OCI-LY7 (cell line): ENCODE measurements at regions not wholly inside any gene's neighbourhood (a gene's known extent, or its start where the extent isn't known, plus 50 kb on each side); places are given as distances from the start of the nearest gene placed in this dataset.

Source experiments
- BruUV-seq: library from RNA; stranded (reverse); fragments of 400-500 nt; replicated peaks from 2 replicates; lab custom pipeline; 2021; lab: Mats Ljungman, UMichigan
- CTCF ChIA-PET: fragments of 300-600 bp; sonication (Branson Sonifier 250); formaldehyde crosslinking; loops from one replicate; lab custom pipeline; 2022; ENCODE audit warnings: antibody characterized with exemption; ENCODE audit not compliant: unreplicated experiment; lab: Charles Lee
- POLR2A ChIA-PET: fragments of 300-600 bp; sonication (Branson Sonifier 250); formaldehyde crosslinking; loops from one replicate; lab custom pipeline; 2022; ENCODE audit warnings: antibody characterized with exemption; lab: Charles Lee
- DNase-seq: peaks from one replicate; pipeline ENCODE4 v3.0.0-alpha.2; 2015; ENCODE audit warnings: low spot score
- H2AFZ ChIP-seq: fragments of 200-600 bp; sonication (generic), shearing (Covaris generic); 2 replicates; pipeline ENCODE4 v1.6.1; 2014; ENCODE audit warnings: mild to moderate bottlenecking, antibody characterized with exemption, low read length, moderate library complexity
- H3K27ac ChIP-seq: fragments of 200-600 bp; sonication (generic); 2 replicates; pipeline ENCODE4 v1.5.1; 2014; ENCODE audit warnings: mixed run types, low read depth, mild to moderate bottlenecking, moderate library complexity, low read length, inconsistent platforms; ENCODE audit not compliant: poor library complexity, severe bottlenecking
- H3K36me3 ChIP-seq: fragments of 200-600 bp; sonication (generic); 2 replicates; pipeline ENCODE4 v1.6.1; 2014; ENCODE audit warnings: mild to moderate bottlenecking, antibody characterized with exemption, low read length, moderate library complexity, mixed read lengths; ENCODE audit not compliant: insufficient read depth
- H3K4me1 ChIP-seq: fragments of 200-600 bp; sonication (generic); 2 replicates; pipeline ENCODE4 v1.5.1; 2014; ENCODE audit warnings: mild to moderate bottlenecking, low read length; ENCODE audit not compliant: insufficient read depth, poor library complexity, severe bottlenecking
- H3K4me2 ChIP-seq: fragments of 200-600 bp; sonication (generic); 2 replicates; pipeline ENCODE4 v1.6.1; 2014; ENCODE audit warnings: mild to moderate bottlenecking, low read length
- H3K4me3 ChIP-seq: fragments of 200-600 bp; sonication (generic); 2 replicates; pipeline ENCODE4 v1.5.1; 2014; ENCODE audit warnings: mild to moderate bottlenecking, low read depth, low read length; ENCODE audit not compliant: poor library complexity, severe bottlenecking
- H3K79me2 ChIP-seq: fragments of 200-600 bp; sonication (generic); 2 replicates; pipeline ENCODE4 v1.6.1; 2016; ENCODE audit warnings: low read depth, mild to moderate bottlenecking, low read length, moderate library complexity, mixed read lengths; ENCODE audit not compliant: insufficient read depth
- H3K9me2 ChIP-seq: fragments of 200-600 bp; sonication (generic); 2 replicates; pipeline ENCODE4 v1.6.1; 2016; ENCODE audit warnings: mild to moderate bottlenecking, low read length, mixed read lengths; ENCODE audit not compliant: insufficient read depth
- H3K9me3 ChIP-seq: fragments of 200-600 bp; sonication (generic); 2 replicates; pipeline ENCODE4 v1.6.1; 2014; ENCODE audit warnings: mild to moderate bottlenecking, mixed run types, low read length, mixed read lengths
- H4K20me1 ChIP-seq: fragments of 200-600 bp; sonication (generic); 2 replicates; pipeline ENCODE4 v1.6.1; 2014; ENCODE audit warnings: mild to moderate bottlenecking, antibody characterized with exemption, low read length, moderate library complexity, mixed read lengths; ENCODE audit not compliant: insufficient read depth
- CTCF ChIP-seq: fragments of 200-600 bp; sonication (generic); conservative IDR thresholded peaks from 2 replicates; pipeline ENCODE4 v1.5.1; 2014; ENCODE audit warnings: mild to moderate bottlenecking, antibody characterized with exemption, low read length, moderate library complexity, mixed read lengths
- EZH2phosphoT487 ChIP-seq: fragments of 200-600 bp; sonication (generic); IDR thresholded peaks from 2 replicates; pipeline ENCODE4 v1.6.1; 2018; ENCODE audit warnings: low read depth, borderline replicate concordance, mild to moderate bottlenecking, mixed run types, antibody characterized with exemption, low read length, moderate library complexity, mixed read lengths
- intact Hi-C: fragments of 100-400 bp; cut with micrococcal nuclease; formaldehyde crosslinking; loops from one replicate; pipeline ENCODE4 v1.10.0; 2022; ENCODE audit not compliant: unreplicated experiment

- POLR2A ChIA-PET, result no interaction called here
- intact Hi-C loops, result no loop called here
- Histone ChIP-seq H3K36me3 (no peaks in the 10 kb centered on the region), H3K79me2 (no peaks in the 10 kb centered on the region), H3K9me3 (no peaks in the 10 kb centered on the region), H3K4me2 (no peak overlapping the region), H3K27ac (no peak overlapping the region), H3K9me2 (no peaks in the 10 kb centered on the region), H4K20me1 (no peaks in the 10 kb centered on the region), H3K4me1 (no peaks in the 10 kb centered on the region), H2AFZ (no peak overlapping the region), H3K4me3 (no peak overlapping the region)
- no TSS peak for BruUV-seq
- CTCF ChIA-PET, result no interaction called here
- TF ChIP-seq EZH2phosphoT487 (no peak), CTCF (no peak)
- no peak for DNase-seq
Measured at GRCh38 chr6:78377056-78377455, 490.3 kb upstream of the IRAK1BP1 start.

GRCh38 chr6:78379982-78380381 is 487.4 kb upstream of the IRAK1BP1 start:
- H3K4me1 ChIP-seq, result no peaks in the 10 kb centered on the region
- H3K9me2 ChIP-seq, result no peaks in the 10 kb centered on the region
- ChIA-PET CTCF (no interaction called here), POLR2A (no interaction called here)
- H4K20me1 ChIP-seq, result no peaks in the 10 kb centered on the region
- H3K79me2 ChIP-seq, result no peaks in the 10 kb centered on the region
- no peak overlapping the region for H3K27ac ChIP-seq
- no peak overlapping the region for H3K4me3 ChIP-seq
- DNase-seq, result no peak
- H3K9me3 ChIP-seq, result no peaks in the 10 kb centered on the region
- H3K36me3 ChIP-seq, result no peaks in the 10 kb centered on the region
- TF ChIP-seq CTCF (no peak), EZH2phosphoT487 (no peak)
- intact Hi-C loops, result no loop called here
- H3K4me2 ChIP-seq, result no peak overlapping the region
- BruUV-seq, result no TSS peak
- H2AFZ ChIP-seq, result no peak overlapping the region

- DNase-seq, result no peak
- Histone ChIP-seq H2AFZ (no peak overlapping the region), H3K4me3 (no peak overlapping the region), H4K20me1 (no peaks in the 10 kb centered on the region), H3K79me2 (no peaks in the 10 kb centered on the region), H3K9me3 (no peaks in the 10 kb centered on the region), H3K36me3 (no peaks in the 10 kb centered on the region), H3K4me2 (no peak overlapping the region), H3K27ac (no peak overlapping the region), H3K9me2 (no peaks in the 10 kb centered on the region), H3K4me1 (no peaks in the 10 kb centered on the region)
- intact Hi-C loops, result no loop called here
- ChIA-PET CTCF (no interaction called here), POLR2A (no interaction called here)
- TF ChIP-seq EZH2phosphoT487, result no peak
- TF ChIP-seq CTCF, result no peak
- BruUV-seq, result no TSS peak
Measured at GRCh38 chr6:78380541-78380940, 486.8 kb upstream of the IRAK1BP1 start.
